ENCODE measurements at regions not wholly inside any gene's neighbourhood (a gene's known extent, or its start where the extent isn't known, plus 50 kb on each side); places are given as distances from the start of the nearest gene placed in this dataset.

DNA sequence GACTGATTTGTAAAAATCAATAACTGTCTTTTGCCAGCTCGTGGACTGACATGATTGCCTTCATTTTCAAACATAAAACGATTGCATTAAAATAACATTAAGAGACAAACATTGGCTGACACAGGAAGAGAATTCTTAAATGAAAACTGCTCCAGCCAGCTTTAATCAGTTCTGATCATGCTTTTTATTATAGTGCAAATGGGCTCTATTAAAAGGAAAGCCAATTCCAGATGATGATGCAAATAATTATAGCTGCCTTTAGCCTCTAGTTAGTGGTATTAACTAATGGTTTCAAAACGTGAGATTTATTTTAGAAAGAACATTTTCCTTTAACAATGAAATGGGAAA is 301.8 kb upstream of the UBE2E3 start:
- H3K4me3 Mint-ChIP-seq = no peak overlapping the region
- no peak overlapping the region for H2BK12ac ChIP-seq (ENCODE audit: insufficient read length, low read depth, low read length)
- H3K9me3 Mint-ChIP-seq = peaks cover 0 to 6% of the 10 kb centered on the region in 2 experiments; a peak in 3 of 5 replicates
- H2AK5ac ChIP-seq (ENCODE audit: insufficient read length, low read length) = no peak overlapping the region
- H4K8ac ChIP-seq (replicated peaks; ENCODE audit: insufficient read length, low read depth, low read length) = no peak overlapping the region
- H3K4me1 Mint-ChIP-seq = peaks cover 31 to 36% of the 10 kb centered on the region in 2 experiments
- no peak overlapping the region for H3T11ph ChIP-seq (ENCODE audit: low read length)
- no peaks in the 10 kb centered on the region for H3K79me2 ChIP-seq (ENCODE audit: insufficient read depth, low read length)
- no peak overlapping the region for H3K9ac ChIP-seq (ENCODE audit: extremely low read depth, insufficient read length, low read length)
- H4K20me1 ChIP-seq (ENCODE audit: control insufficient read depth, insufficient read depth, insufficient read length) = no peaks in the 10 kb centered on the region
- H3K14ac ChIP-seq (ENCODE audit: insufficient read depth, low read length) = no peak overlapping the region
- no peak overlapping the region for H2BK5ac ChIP-seq (ENCODE audit: insufficient read length, low read length)
- WGBS (ENCODE audit: extremely low coverage, insufficient read length, low lambda C conversion rate) = no CpG with 5 or more reads among the region's 3 CpGs
- no peak overlapping the region for H3K4ac ChIP-seq (ENCODE audit: low read depth, low read length)
- H3K27ac ChIP-seq (ENCODE audit: insufficient read length, low read depth, low read length) = no peak overlapping the region
- H2AFZ ChIP-seq (ENCODE audit: low read length) = no peak overlapping the region
- no peak overlapping the region for H2BK20ac ChIP-seq (ENCODE audit: low read depth, low read length, poor library complexity, severe bottlenecking)
- no peaks in the 10 kb centered on the region for H3K27me3 Mint-ChIP-seq (ENCODE audit: low read depth)
- H3K23ac ChIP-seq (ENCODE audit: insufficient read length, low read depth, low read length) = no peak overlapping the region
- no peaks in the 10 kb centered on the region; the same call in 1 of the 2 replicates for H3K4me1 ChIP-seq (ENCODE audit: insufficient read depth, low read length)
- no peak overlapping the region for H3K56ac ChIP-seq (ENCODE audit: insufficient read length, low read depth, low read length)
- no peak for DNase-seq
- no peaks in the 10 kb centered on the region for H3K27me3 ChIP-seq (ENCODE audit: insufficient read depth, low read length)
- H3K4me2 ChIP-seq (ENCODE audit: insufficient read depth, insufficient read length, low read length) = no peak overlapping the region
- H3K9me3 ChIP-seq (ENCODE audit: control insufficient read depth, low read depth, low read length) = no peaks in the 10 kb centered on the region
- H3K27ac Mint-ChIP-seq = no peak overlapping the region
- no peak overlapping the region for H3K18ac ChIP-seq (ENCODE audit: insufficient read length, low read depth, low read length)
- peaks cover 0 to 4% (median 3%) of the 10 kb centered on the region in 3 experiments; a peak in 2 of 7 replicates for H3K36me3 Mint-ChIP-seq (ENCODE audit: insufficient read depth in 1 of 3, low read depth in 3 of 3)
- TF ChIP-seq, protein P1, sequence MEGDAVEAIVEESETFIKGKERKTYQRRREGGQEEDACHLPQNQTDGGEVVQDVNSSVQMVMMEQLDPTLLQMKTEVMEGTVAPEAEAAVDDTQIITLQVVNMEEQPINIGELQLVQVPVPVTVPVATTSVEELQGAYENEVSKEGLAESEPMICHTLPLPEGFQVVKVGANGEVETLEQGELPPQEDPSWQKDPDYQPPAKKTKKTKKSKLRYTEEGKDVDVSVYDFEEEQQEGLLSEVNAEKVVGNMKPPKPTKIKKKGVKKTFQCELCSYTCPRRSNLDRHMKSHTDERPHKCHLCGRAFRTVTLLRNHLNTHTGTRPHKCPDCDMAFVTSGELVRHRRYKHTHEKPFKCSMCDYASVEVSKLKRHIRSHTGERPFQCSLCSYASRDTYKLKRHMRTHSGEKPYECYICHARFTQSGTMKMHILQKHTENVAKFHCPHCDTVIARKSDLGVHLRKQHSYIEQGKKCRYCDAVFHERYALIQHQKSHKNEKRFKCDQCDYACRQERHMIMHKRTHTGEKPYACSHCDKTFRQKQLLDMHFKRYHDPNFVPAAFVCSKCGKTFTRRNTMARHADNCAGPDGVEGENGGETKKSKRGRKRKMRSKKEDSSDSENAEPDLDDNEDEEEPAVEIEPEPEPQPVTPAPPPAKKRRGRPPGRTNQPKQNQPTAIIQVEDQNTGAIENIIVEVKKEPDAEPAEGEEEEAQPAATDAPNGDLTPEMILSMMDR (conservative IDR thresholded peaks at IDR 0.05) = no peak
- no peaks in the 10 kb centered on the region for H3K23me2 ChIP-seq (ENCODE audit: insufficient read length, low read depth, low read length, poor library complexity, severe bottlenecking)
- H3K79me1 ChIP-seq (ENCODE audit: insufficient read depth, low read depth, low read length, poor library complexity, severe bottlenecking) = no peaks in the 10 kb centered on the region
- H2BK120ac ChIP-seq (ENCODE audit: low read depth, low read length, poor library complexity, severe bottlenecking) = no peak overlapping the region
- H2BK15ac ChIP-seq (ENCODE audit: low read depth, low read length) = no peak overlapping the region
- H4K5ac ChIP-seq (ENCODE audit: insufficient read length, low read depth, low read length) = no peak overlapping the region
- no peak overlapping the region for H4K91ac ChIP-seq (ENCODE audit: insufficient read length, low read depth, low read length)

Data from H9 (cell line).